HepG2 (cell line): ENCODE measurements at regions not wholly inside any gene's neighbourhood (a gene's known extent, or its start where the extent isn't known, plus 50 kb on each side); places are given as distances from the start of the nearest gene placed in this dataset.

Source experiments
- ATAC-seq: fragments of 200-7000 bp; cut with Tn5 transposase; 3 replicates; pipeline ENCODE4 v1.9.1; 2020; ENCODE audit warnings: mild to moderate bottlenecking, moderate library complexity
- BruUV-seq: library from RNA; stranded (reverse); fragments of 400-500 nt; replicated peaks from 2 replicates; lab custom pipeline; 2021; lab: Mats Ljungman, UMichigan
- CTCF ChIA-PET: fragments of 300-600 bp; formaldehyde crosslinking; extraction: SDS; loops from one replicate; lab custom pipeline; 2021; ENCODE audit warnings: low total read pairs, inconsistent platforms, low intra/inter-chr PET ratio; lab: Yijun Ruan, JAX
- POLR2A ChIA-PET: fragments of 350-600 bp; sonication (Branson Sonifier 250); formaldehyde crosslinking; loops from one replicate; lab custom pipeline; 2020; ENCODE audit warnings: antibody characterized with exemption, inconsistent platforms; lab: Yijun Ruan, JAX
- DNase-seq: peaks from one replicate; pipeline ENCODE4 v3.0.0-alpha.2; 2015; ENCODE audit warnings: low spot score
- FAIRE-seq: peaks from 3 replicates; lab custom pipeline; 2011; peaks lifted over from hg19 to GRCh38; lab: Jason Lieb, UNC
- H2AFZ ChIP-seq: one replicate; pipeline ENCODE4 v1.6.1; 2011; ENCODE audit warnings: low read length, inconsistent platforms
- H3K27ac ChIP-seq: fragments of 300-600 bp; 3 replicates; pipeline ENCODE4 v1.8.0; 2011; ENCODE audit warnings: mixed run types, mild to moderate bottlenecking, mixed read lengths, low read length, inconsistent platforms; ENCODE audit not compliant: insufficient read depth; ENCODE audit errors: extremely low read length
- H3K27me3 ChIP-seq, 2 experiments: fragments of 200-600 bp in 1 of 2; 2 replicates in 1 of 2; 3 replicates in 1 of 2; pipeline versions ENCODE4 v1.6.0 to v1.8.0; 2011; ENCODE audit warnings: low read length in 2 of 2, mild to moderate bottlenecking in 2 of 2, moderate library complexity in 2 of 2, inconsistent platforms in 1 of 2; ENCODE audit not compliant: insufficient read depth in 2 of 2, control insufficient read depth in 1 of 2
- H3K36me3 ChIP-seq, 2 experiments: fragments of 200-600 bp in 1 of 2; replicated peaks in 1 of 2; 2 replicates in 1 of 2; 3 replicates in 1 of 2; pipeline versions ENCODE4 v1.5.1 to v1.8.0; 2011; ENCODE audit warnings: low read length in 2 of 2, inconsistent platforms in 1 of 2; ENCODE audit not compliant: insufficient read depth in 2 of 2, control insufficient read depth in 1 of 2
- H3K4me1 ChIP-seq: 2 replicates; pipeline ENCODE4 v1.5.1; 2012; ENCODE audit warnings: low read length, inconsistent platforms; ENCODE audit not compliant: insufficient read depth
- H3K4me2 ChIP-seq: 2 replicates; pipeline ENCODE4 v1.6.0; 2011; ENCODE audit warnings: low read depth, low read length, inconsistent platforms
- H3K4me3 ChIP-seq, 3 experiments: fragments of 200-600 bp in 1 of 3; sonication (generic), shearing (Covaris generic) in 1 of 3; replicated peaks in 1 of 3; 2 replicates each; pipeline ENCODE4 v1.5.1; 2011 to 2016; ENCODE audit warnings: low read length in 3 of 3, inconsistent platforms in 2 of 3, low read depth in 2 of 3, mild to moderate bottlenecking in 2 of 3, control low read depth in 1 of 3, mixed read lengths in 1 of 3; ENCODE audit not compliant: insufficient read depth in 1 of 3
- H3K79me2 ChIP-seq: one replicate; pipeline ENCODE4 v1.6.1; 2011; ENCODE audit warnings: low read length, inconsistent platforms; ENCODE audit not compliant: insufficient read depth
- H3K9ac ChIP-seq: 2 replicates; pipeline ENCODE4 v1.6.0; 2011; ENCODE audit warnings: mild to moderate bottlenecking, low read depth, low read length, inconsistent platforms; ENCODE audit not compliant: insufficient read depth
- H3K9me3 ChIP-seq: 2 replicates; pipeline ENCODE4 v1.5.1; 2012; ENCODE audit warnings: mild to moderate bottlenecking, low read length
- H4K20me1 ChIP-seq: 2 replicates; pipeline ENCODE4 v1.6.0; 2011; ENCODE audit warnings: inconsistent platforms, mild to moderate bottlenecking, low read length, moderate library complexity; ENCODE audit not compliant: insufficient read depth
- CC2D1A ChIP-seq: sonication (generic); formaldehyde crosslinking; IDR thresholded peaks from 2 replicates; pipeline ENCODE4 v1.8.1; 2023; ENCODE audit warnings: mild to moderate bottlenecking, missing genetic modification reagents
- ERF ChIP-seq: IDR thresholded peaks from 2 replicates; pipeline ENCODE4 v1.6.1; 2018; ENCODE audit warnings: missing biosample characterization, missing genetic modification reagents
- GFI1 ChIP-seq: sonication (generic); formaldehyde crosslinking; IDR thresholded peaks from 2 replicates; pipeline ENCODE4 v1.5.0; 2020; ENCODE audit warnings: missing genetic modification reagents, mild to moderate bottlenecking, borderline replicate concordance
- KDM3A ChIP-seq: IDR thresholded peaks from 2 replicates; pipeline ENCODE4 v1.6.1; 2018; ENCODE audit warnings: low read depth, missing compliant biosample characterization
- NR2F1 ChIP-seq, 2 experiments: fragments of 450-650 bp in 1 of 2; formaldehyde crosslinking in 1 of 2; IDR thresholded peaks; 2 replicates each; pipeline versions ENCODE4 v1.5.0 to v1.6.1; 2016 to 2020; ENCODE audit warnings: mild to moderate bottlenecking in 1 of 2, missing compliant biosample characterization in 1 of 2, missing genetic modification reagents in 1 of 2, moderate library complexity in 1 of 2
- REL ChIP-seq: sonication (generic); formaldehyde crosslinking; conservative IDR thresholded peaks from 2 replicates; pipeline ENCODE4 v1.8.0; 2022; ENCODE audit warnings: mild to moderate bottlenecking, missing genetic modification reagents, moderate library complexity
- REPIN1 ChIP-seq: sonication (generic); formaldehyde crosslinking; IDR thresholded peaks from 2 replicates; pipeline ENCODE4 v1.8.0; 2022; ENCODE audit warnings: missing genetic modification reagents, low read depth, mild to moderate bottlenecking, borderline replicate concordance
- XRCC5 ChIP-seq: fragments of 200-400 bp; formaldehyde crosslinking; optimal IDR thresholded peaks from 2 replicates; pipeline ENCODE3; 2017; ENCODE audit warnings: mild to moderate bottlenecking, low read length
- ZNF382 ChIP-seq: sonication (generic); formaldehyde crosslinking; IDR thresholded peaks from 2 replicates; pipeline ENCODE4 v1.5.0; 2020; ENCODE audit warnings: missing genetic modification reagents, mild to moderate bottlenecking, borderline replicate concordance
- ZNF652 ChIP-seq: IDR thresholded peaks from 2 replicates; pipeline ENCODE4 v1.6.1; 2016; ENCODE audit warnings: low read depth, borderline replicate concordance
- WGBS: methylation state at CpG from one replicate; pipeline ENCODE4 v1.1.6; 2017; ENCODE audit warnings: low lambda C conversion rate; 5-methylcytosine and 5-hydroxymethylcytosine counted together
- in situ Hi-C: cut with HindIII; loops from 2 replicates; pipeline ENCODE4 v1.10.0; 2017; ENCODE audit warnings: low pct_unique_long_range_greater_than_20kb; ENCODE audit not compliant: extremely low pct_ligation_motif_present
- intact Hi-C: fragments of 100-400 bp; cut with micrococcal nuclease; formaldehyde crosslinking; loops from one replicate; pipeline ENCODE4 v1.10.0; 2022; ENCODE audit not compliant: unreplicated experiment
- TF ChIP-seq, protein P1 (sequence below): sonication (generic); formaldehyde crosslinking; IDR thresholded peaks from 2 replicates; pipeline ENCODE4 v1.8.0; 2022; ENCODE audit warnings: missing genetic modification reagents, mild to moderate bottlenecking, inconsistent platforms, borderline replicate concordance
- TF ChIP-seq, protein P2 (sequence below): sonication (generic); formaldehyde crosslinking; IDR thresholded peaks from 2 replicates; pipeline ENCODE4 v1.4.0; 2020; ENCODE audit warnings: missing genetic modification reagents
- TF ChIP-seq, protein P3 (sequence below): sonication (generic); formaldehyde crosslinking; IDR thresholded peaks from 2 replicates; pipeline ENCODE4 v1.5.1; 2020; ENCODE audit warnings: missing genetic modification reagents, mild to moderate bottlenecking, borderline replicate concordance
- TF ChIP-seq, protein P4 (sequence below): sonication (generic); formaldehyde crosslinking; IDR thresholded peaks from 2 replicates; pipeline ENCODE4 v1.5.0; 2020; ENCODE audit warnings: mild to moderate bottlenecking, missing genetic modification reagents, borderline replicate concordance

DNA sequence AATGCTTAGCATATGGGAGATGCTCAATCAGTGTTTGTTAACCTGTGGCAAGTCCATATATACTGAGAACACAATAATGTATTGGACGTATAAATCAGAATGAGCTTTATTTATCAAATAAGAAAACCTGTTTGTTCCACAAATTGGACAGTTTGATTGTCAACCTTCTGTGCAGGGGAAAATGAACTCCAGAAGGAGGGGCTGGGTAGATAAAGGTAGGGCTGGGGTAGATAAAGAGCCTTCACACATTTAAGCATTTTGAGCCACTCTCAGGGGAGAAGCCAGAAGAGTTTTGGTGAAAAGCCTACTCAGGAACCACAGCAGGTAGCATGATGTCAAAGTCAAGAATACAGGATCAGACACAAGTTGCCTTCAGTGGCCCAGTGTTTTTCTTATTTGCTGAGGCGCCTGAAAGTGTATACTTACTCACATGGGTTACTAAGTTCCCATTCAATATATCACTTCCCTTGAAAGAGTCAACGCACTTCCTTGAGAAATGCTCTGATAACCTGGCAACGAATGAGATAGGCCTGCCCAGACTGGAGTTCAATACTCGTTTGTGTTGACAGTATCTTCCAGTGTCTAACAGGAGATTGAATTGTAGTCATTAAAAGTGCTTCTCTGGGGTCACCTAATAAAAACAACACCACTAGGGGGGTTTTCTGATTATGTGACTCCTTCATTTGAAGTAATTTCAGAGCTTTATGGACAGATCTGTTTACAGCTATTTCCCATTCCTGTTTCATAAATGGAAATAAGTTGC, 263.9 kb upstream of the CITED2 start:
- DNase-seq (no peak), FAIRE-seq (no peak), ATAC-seq (no peak)
- WGBS, result 51% methylated on average over 5 of the region's 5 CpGs
- H3K79me2 ChIP-seq, result no peaks in the 10 kb centered on the region
- no peaks in the 10 kb centered on the region for H3K9me3 ChIP-seq
- no peak overlapping the region for H2AFZ ChIP-seq
- no peak overlapping the region for H3K9ac ChIP-seq
- no peaks in the 10 kb centered on the region for H4K20me1 ChIP-seq
- POLR2A ChIA-PET, result no interaction called here
- H3K36me3 ChIP-seq, result no peaks in the 10 kb centered on the region
- no peaks in the 10 kb centered on the region for H3K4me1 ChIP-seq
- intact Hi-C loops, result no loop called here
- in situ Hi-C loops, result no loop called here
- H3K4me3 ChIP-seq, result no peak overlapping the region
- BruUV-seq, result no TSS peak
- no peak overlapping the region for H3K27ac ChIP-seq
- no peaks in the 10 kb centered on the region for H3K27me3 ChIP-seq
- H3K4me2 ChIP-seq, result no peak overlapping the region
- CTCF ChIA-PET, result no interaction called here
- TF ChIP-seq ERF (CRISPR knock-in tag) (no peak), GFI1 (CRISPR knock-in tag) (no peak), KDM3A (no peak), CC2D1A (CRISPR knock-in tag) (no peak), ZNF382 (CRISPR knock-in tag) (no peak), NR2F1 (CRISPR knock-in tag; IDR thresholded peaks at IDR 0.05) (no peak), ZNF652 (CRISPR knock-in tag) (no peak), REPIN1 (no peak), REL (CRISPR knock-in tag) (no peak), XRCC5 (no peak)
- TF ChIP-seq, protein P1, sequence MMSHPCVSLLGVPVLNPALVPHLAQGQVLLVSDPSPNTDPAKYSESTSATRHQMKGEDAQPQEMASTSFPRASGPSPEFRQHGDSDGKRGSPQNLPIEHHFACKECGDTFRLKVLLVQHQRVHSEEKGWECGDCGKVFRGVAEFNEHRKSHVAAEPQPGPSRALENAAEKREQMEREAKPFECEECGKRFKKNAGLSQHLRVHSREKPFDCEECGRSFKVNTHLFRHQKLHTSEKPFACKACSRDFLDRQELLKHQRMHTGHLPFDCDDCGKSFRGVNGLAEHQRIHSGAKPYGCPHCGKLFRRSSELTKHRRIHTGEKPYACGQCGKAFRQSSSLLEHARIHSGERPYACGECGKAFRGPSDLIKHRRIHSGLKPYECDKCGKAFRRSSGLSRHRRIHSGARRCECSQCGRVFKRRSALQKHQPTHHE (CRISPR knock-in tag), result no peak
- TF ChIP-seq, protein P2, sequence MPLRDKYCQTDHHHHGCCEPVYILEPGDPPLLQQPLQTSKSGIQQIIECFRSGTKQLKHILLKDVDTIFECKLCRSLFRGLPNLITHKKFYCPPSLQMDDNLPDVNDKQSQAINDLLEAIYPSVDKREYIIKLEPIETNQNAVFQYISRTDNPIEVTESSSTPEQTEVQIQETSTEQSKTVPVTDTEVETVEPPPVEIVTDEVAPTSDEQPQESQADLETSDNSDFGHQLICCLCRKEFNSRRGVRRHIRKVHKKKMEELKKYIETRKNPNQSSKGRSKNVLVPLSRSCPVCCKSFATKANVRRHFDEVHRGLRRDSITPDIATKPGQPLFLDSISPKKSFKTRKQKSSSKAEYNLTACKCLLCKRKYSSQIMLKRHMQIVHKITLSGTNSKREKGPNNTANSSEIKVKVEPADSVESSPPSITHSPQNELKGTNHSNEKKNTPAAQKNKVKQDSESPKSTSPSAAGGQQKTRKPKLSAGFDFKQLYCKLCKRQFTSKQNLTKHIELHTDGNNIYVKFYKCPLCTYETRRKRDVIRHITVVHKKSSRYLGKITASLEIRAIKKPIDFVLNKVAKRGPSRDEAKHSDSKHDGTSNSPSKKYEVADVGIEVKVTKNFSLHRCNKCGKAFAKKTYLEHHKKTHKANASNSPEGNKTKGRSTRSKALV (CRISPR knock-in tag), result no peak
- TF ChIP-seq, protein P3, sequence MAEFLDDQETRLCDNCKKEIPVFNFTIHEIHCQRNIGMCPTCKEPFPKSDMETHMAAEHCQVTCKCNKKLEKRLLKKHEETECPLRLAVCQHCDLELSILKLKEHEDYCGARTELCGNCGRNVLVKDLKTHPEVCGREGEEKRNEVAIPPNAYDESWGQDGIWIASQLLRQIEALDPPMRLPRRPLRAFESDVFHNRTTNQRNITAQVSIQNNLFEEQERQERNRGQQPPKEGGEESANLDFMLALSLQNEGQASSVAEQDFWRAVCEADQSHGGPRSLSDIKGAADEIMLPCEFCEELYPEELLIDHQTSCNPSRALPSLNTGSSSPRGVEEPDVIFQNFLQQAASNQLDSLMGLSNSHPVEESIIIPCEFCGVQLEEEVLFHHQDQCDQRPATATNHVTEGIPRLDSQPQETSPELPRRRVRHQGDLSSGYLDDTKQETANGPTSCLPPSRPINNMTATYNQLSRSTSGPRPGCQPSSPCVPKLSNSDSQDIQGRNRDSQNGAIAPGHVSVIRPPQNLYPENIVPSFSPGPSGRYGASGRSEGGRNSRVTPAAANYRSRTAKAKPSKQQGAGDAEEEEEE (CRISPR knock-in tag), result no peak
- TF ChIP-seq, protein P4, sequence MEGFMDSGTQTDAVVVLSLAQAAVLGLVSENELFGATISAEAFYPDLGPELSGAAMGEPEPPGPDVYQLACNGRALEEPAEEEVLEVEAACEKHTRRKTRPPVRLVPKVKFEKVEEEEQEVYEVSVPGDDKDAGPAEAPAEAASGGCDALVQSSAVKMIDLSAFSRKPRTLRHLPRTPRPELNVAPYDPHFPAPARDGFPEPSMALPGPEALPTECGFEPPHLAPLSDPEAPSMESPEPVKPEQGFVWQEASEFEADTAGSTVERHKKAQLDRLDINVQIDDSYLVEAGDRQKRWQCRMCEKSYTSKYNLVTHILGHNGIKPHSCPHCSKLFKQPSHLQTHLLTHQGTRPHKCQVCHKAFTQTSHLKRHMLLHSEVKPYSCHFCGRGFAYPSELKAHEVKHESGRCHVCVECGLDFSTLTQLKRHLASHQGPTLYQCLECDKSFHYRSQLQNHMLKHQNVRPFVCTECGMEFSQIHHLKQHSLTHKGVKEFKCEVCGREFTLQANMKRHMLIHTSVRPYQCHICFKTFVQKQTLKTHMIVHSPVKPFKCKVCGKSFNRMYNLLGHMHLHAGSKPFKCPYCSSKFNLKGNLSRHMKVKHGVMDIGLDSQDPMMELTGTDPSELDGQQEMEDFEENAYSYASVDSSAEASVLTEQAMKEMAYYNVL, result no peak
